PC-3 (cell line): ENCODE measurements at regions not wholly inside any gene's neighbourhood (a gene's known extent, or its start where the extent isn't known, plus 50 kb on each side); places are given as distances from the start of the nearest gene placed in this dataset.

Experiments used
- EZH2 ChIP-seq: fragments of 300-600 bp; sonication (generic); IDR thresholded peaks from one replicate; pipeline ENCODE4 v1.6.1; 2017; ENCODE audit warnings: antibody characterized with exemption, mild to moderate bottlenecking, low read length; ENCODE audit not compliant: unreplicated experiment
- TF ChIP-seq, protein P1 (sequence below): fragments of 300-600 bp; sonication (generic); conservative IDR thresholded peaks from 2 replicates; pipeline ENCODE4 v1.5.1; 2017; ENCODE audit warnings: antibody characterized with exemption, low read depth, mild to moderate bottlenecking, low read length

DNA sequence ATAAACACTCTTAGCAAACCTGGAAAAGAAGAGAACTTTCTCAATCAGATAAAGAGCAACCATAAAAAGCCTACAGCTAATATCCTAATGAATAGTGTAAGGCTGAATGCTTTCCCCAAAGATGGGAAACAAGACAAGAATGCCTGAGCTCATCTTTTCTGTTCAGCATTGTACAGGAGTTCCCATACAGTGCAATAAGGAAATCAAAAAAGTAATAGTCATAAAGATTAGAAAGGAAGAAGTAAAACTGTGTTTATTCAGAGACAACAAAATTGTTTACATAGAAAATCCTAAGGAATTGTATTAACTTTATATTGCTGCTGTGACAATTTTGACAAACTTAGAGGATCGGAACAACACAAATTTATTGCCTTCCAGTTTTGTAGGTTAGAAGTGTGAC is 330.7 kb upstream of the SLC24A2 start:
- TF ChIP-seq, protein P1, sequence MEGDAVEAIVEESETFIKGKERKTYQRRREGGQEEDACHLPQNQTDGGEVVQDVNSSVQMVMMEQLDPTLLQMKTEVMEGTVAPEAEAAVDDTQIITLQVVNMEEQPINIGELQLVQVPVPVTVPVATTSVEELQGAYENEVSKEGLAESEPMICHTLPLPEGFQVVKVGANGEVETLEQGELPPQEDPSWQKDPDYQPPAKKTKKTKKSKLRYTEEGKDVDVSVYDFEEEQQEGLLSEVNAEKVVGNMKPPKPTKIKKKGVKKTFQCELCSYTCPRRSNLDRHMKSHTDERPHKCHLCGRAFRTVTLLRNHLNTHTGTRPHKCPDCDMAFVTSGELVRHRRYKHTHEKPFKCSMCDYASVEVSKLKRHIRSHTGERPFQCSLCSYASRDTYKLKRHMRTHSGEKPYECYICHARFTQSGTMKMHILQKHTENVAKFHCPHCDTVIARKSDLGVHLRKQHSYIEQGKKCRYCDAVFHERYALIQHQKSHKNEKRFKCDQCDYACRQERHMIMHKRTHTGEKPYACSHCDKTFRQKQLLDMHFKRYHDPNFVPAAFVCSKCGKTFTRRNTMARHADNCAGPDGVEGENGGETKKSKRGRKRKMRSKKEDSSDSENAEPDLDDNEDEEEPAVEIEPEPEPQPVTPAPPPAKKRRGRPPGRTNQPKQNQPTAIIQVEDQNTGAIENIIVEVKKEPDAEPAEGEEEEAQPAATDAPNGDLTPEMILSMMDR = no peak
- TF ChIP-seq EZH2 = no peak
